ENCODE measurements at regions not wholly inside any gene's neighbourhood (a gene's known extent, or its start where the extent isn't known, plus 50 kb on each side); places are given as distances from the start of the nearest gene placed in this dataset.

DNA sequence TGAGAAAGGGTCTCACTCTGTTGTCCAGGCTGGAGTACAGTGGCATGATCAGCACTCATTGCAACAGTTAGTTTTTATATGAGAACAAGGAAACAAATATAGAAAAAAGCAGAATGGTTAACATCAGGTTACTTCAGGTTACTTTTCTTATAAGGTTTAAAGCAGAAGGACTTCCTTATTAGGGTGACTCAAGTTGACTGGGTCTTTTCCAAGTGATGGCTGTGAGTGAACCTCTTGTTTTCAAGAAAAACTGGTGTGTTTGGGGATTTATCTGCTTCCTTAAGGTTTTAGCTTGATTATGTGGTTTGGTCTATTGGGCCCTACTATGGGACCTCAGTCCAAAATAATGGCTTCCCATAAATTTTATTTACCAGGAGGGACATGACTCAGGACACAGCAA lies 99.2 kb downstream of the ARRDC3 start:
- Mint-ChIP-seq H3K9me3 (ENCODE audit: insufficient read depth) (peaks cover 2% of the 10 kb centered on the region), H3K4me1 (peaks cover 21% of the 10 kb centered on the region), H3K27me3 (no peaks in the 10 kb centered on the region), H3K27ac (no peak overlapping the region), H3K4me3 (no peak overlapping the region)
- DNase-seq (no peak), ATAC-seq (ENCODE audit: low read depth) (no peak)
- no peak overlapping the region for H2AFZ ChIP-seq (ENCODE audit: insufficient read depth, low read depth, low read length, poor library complexity, severe bottlenecking)
- H3K4me1 ChIP-seq (ENCODE audit: control insufficient read depth in 2 of 2, insufficient read depth in 2 of 2, low read length in 2 of 2) = peaks cover 11 to 17% of the 10 kb centered on the region in 2 donors
- intact Hi-C loops (cut with micrococcal nuclease) = no loop called here
- POLR2A ChIA-PET = no interaction called here
- no peak overlapping the region for H3K4me3 ChIP-seq (ENCODE audit: control extremely low read depth in 1 of 5, extremely low read depth in 1 of 5, insufficient read depth in 1 of 5, low read depth in 2 of 5, low read length in 4 of 5)
- no peak overlapping the region for H3K27ac ChIP-seq (ENCODE audit: low read length in 2 of 2)
- no peaks in the 10 kb centered on the region for H3K36me3 ChIP-seq (replicated peaks in 1 of 2; ENCODE audit: control extremely low read depth in 1 of 2, control insufficient read depth in 1 of 2, extremely low read depth in 1 of 2, insufficient read depth in 2 of 2, low read length in 1 of 2)
- TF ChIP-seq EZH2 (IDR thresholded peaks at IDR 0.05; ENCODE audit: borderline replicate concordance, insufficient read depth, low read depth, low read length, poor library complexity, severe bottlenecking) = no peak
- TF ChIP-seq, protein P1, sequence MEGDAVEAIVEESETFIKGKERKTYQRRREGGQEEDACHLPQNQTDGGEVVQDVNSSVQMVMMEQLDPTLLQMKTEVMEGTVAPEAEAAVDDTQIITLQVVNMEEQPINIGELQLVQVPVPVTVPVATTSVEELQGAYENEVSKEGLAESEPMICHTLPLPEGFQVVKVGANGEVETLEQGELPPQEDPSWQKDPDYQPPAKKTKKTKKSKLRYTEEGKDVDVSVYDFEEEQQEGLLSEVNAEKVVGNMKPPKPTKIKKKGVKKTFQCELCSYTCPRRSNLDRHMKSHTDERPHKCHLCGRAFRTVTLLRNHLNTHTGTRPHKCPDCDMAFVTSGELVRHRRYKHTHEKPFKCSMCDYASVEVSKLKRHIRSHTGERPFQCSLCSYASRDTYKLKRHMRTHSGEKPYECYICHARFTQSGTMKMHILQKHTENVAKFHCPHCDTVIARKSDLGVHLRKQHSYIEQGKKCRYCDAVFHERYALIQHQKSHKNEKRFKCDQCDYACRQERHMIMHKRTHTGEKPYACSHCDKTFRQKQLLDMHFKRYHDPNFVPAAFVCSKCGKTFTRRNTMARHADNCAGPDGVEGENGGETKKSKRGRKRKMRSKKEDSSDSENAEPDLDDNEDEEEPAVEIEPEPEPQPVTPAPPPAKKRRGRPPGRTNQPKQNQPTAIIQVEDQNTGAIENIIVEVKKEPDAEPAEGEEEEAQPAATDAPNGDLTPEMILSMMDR (IDR thresholded peaks at IDR 0.05) = no peak
- peaks cover 0 to 4% (median 0%) of the 10 kb centered on the region in 4 experiments for H3K27me3 ChIP-seq (replicated peaks in 1 of 4; ENCODE audit: control extremely low read depth in 1 of 4, control insufficient read depth in 3 of 4, insufficient read depth in 4 of 4, low read length in 3 of 4)
- no peak overlapping the region for H3K4me2 ChIP-seq (replicated peaks; ENCODE audit: low read depth, low read length, poor library complexity, severe bottlenecking)
- H3K9ac ChIP-seq (ENCODE audit: low read length) = no peak overlapping the region
- no peaks in the 10 kb centered on the region for H4K20me1 ChIP-seq (ENCODE audit: control insufficient read depth, insufficient read depth, low read length, poor library complexity, severe bottlenecking)
- H3K9me3 ChIP-seq (ENCODE audit: control extremely low read depth in 1 of 3, control insufficient read depth in 2 of 3, insufficient read depth in 1 of 3, low read length in 2 of 3) = peaks cover 0 to 7% (median 2%) of the 10 kb centered on the region in 3 donors
- H3K79me2 ChIP-seq (ENCODE audit: control insufficient read depth, insufficient read depth, low read length) = no peaks in the 10 kb centered on the region
- CTCF ChIA-PET = no interaction called here

DNA sequence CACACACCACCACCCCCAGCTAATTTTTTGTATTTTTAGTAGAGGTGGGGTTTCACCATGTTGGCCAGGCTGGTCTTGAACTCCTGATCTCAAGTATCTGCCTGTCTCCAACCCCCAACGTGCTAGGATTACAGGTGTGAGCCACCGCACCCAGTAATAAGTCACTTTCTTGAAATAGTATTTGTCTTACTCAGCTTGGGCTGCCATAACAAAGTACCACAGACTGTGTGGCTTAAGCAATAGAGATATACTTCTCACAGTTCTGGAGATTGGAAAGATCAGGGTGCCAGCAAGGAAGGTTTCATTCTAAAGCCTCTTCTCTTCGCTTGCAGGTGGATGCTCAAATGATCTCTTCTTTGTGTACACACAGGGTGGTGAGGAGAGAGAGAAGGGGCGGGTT lies 99.8 kb downstream of the ARRDC3 start:
- no peak overlapping the region for H3K27ac Mint-ChIP-seq
- ATAC-seq (ENCODE audit: low read depth) (no peak), DNase-seq (no peak)
- H3K79me2 ChIP-seq (ENCODE audit: control insufficient read depth, insufficient read depth, low read length) = no peaks in the 10 kb centered on the region
- H3K4me2 ChIP-seq (replicated peaks; ENCODE audit: low read depth, low read length, poor library complexity, severe bottlenecking) = no peak overlapping the region
- WGBS (ENCODE audit: insufficient coverage) = 100% methylated on average over 1 of the region's 4 CpGs
- no peak overlapping the region for H2AFZ ChIP-seq (ENCODE audit: insufficient read depth, low read depth, low read length, poor library complexity, severe bottlenecking)
- intact Hi-C loops (cut with micrococcal nuclease) = no loop called here
- CTCF ChIA-PET = interaction anchor here (0.6 kb wide), 1 partner anchor 19 kb away, joined by 3 read pairs; no protein-coding TSS in a partner anchor
- H3K4me3 Mint-ChIP-seq = no peak overlapping the region
- H3K27me3 Mint-ChIP-seq = no peaks in the 10 kb centered on the region
- peaks cover 0 to 7% (median 2%) of the 10 kb centered on the region in 3 donors for H3K9me3 ChIP-seq (ENCODE audit: control extremely low read depth in 1 of 3, control insufficient read depth in 2 of 3, insufficient read depth in 1 of 3, low read length in 2 of 3)
- H3K27ac ChIP-seq (ENCODE audit: low read length in 2 of 2) = no peak overlapping the region
- no peak overlapping the region for H3K9ac ChIP-seq (ENCODE audit: low read length)
- no peaks in the 10 kb centered on the region for H3K36me3 ChIP-seq (replicated peaks in 1 of 2; ENCODE audit: control extremely low read depth in 1 of 2, control insufficient read depth in 1 of 2, extremely low read depth in 1 of 2, insufficient read depth in 2 of 2, low read length in 1 of 2)
- peaks cover 21% of the 10 kb centered on the region for H3K4me1 Mint-ChIP-seq
- H3K9me3 Mint-ChIP-seq (ENCODE audit: insufficient read depth) = peaks cover 2% of the 10 kb centered on the region
- POLR2A ChIA-PET = no interaction called here
- TF ChIP-seq, protein P1 (IDR thresholded peaks at IDR 0.05) = no peak
- no peak for TF ChIP-seq EZH2 (IDR thresholded peaks at IDR 0.05; ENCODE audit: borderline replicate concordance, insufficient read depth, low read depth, low read length, poor library complexity, severe bottlenecking)
- H3K27me3 ChIP-seq (replicated peaks in 1 of 4; ENCODE audit: control extremely low read depth in 1 of 4, control insufficient read depth in 3 of 4, insufficient read depth in 4 of 4, low read length in 3 of 4) = peaks cover 0 to 4% (median 0%) of the 10 kb centered on the region in 4 experiments
- no peak overlapping the region for H3K4me3 ChIP-seq (ENCODE audit: control extremely low read depth in 1 of 5, extremely low read depth in 1 of 5, insufficient read depth in 1 of 5, low read depth in 2 of 5, low read length in 4 of 5)
- H4K20me1 ChIP-seq (ENCODE audit: control insufficient read depth, insufficient read depth, low read length, poor library complexity, severe bottlenecking) = no peaks in the 10 kb centered on the region
- H3K4me1 ChIP-seq (ENCODE audit: control insufficient read depth in 2 of 2, insufficient read depth in 2 of 2, low read length in 2 of 2) = peaks cover 11 to 20% of the 10 kb centered on the region in 2 donors
